ENCODE measurements at regions not wholly inside any gene's neighbourhood (a gene's known extent, or its start where the extent isn't known, plus 50 kb on each side); places are given as distances from the start of the nearest gene placed in this dataset.

DNA sequence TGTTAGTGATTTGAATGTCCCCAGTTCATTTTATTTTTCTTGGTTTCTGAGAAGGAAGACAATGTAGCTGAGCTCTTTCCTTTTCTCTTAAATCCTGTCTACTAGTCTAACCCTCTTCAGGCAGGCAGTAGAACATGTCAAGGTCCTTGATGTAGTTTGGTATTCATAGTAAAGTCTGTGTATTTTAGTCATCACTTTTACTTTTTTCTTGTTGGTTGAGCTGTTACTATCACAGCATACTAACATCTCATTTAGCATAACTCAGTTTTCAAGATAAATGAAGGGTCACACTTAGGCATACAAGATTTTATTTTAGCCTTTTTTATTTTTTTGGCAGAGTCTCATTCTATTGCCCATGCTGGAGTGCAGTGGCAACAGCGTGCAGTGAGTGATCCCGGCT lies 70.5 kb downstream of the KPNA2 start:
- TF ChIP-seq EZH2 (IDR thresholded peaks at IDR 0.05; ENCODE audit: borderline replicate concordance, low read depth, low read length, poor library complexity, severe bottlenecking) = no peak
- TF ChIP-seq, protein P1, sequence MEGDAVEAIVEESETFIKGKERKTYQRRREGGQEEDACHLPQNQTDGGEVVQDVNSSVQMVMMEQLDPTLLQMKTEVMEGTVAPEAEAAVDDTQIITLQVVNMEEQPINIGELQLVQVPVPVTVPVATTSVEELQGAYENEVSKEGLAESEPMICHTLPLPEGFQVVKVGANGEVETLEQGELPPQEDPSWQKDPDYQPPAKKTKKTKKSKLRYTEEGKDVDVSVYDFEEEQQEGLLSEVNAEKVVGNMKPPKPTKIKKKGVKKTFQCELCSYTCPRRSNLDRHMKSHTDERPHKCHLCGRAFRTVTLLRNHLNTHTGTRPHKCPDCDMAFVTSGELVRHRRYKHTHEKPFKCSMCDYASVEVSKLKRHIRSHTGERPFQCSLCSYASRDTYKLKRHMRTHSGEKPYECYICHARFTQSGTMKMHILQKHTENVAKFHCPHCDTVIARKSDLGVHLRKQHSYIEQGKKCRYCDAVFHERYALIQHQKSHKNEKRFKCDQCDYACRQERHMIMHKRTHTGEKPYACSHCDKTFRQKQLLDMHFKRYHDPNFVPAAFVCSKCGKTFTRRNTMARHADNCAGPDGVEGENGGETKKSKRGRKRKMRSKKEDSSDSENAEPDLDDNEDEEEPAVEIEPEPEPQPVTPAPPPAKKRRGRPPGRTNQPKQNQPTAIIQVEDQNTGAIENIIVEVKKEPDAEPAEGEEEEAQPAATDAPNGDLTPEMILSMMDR (conservative IDR thresholded peaks at IDR 0.05; ENCODE audit: low read depth, low read length) = no peak
